ENCODE measurements at regions not wholly inside any gene's neighbourhood (a gene's known extent, or its start where the extent isn't known, plus 50 kb on each side); places are given as distances from the start of the nearest gene placed in this dataset.

- DNase-seq (ENCODE audit: low read depth in 1 of 2, low spot score in 2 of 2) (no peak), FAIRE-seq (no peak)
- Histone ChIP-seq H2BK5ac (ENCODE audit: low read depth, low read length) (no peak overlapping the region), H3K9ac (replicated peaks in 1 of 4; ENCODE audit: extremely low read depth in 1 of 4, low read depth in 3 of 4, low read length in 3 of 4) (no peak overlapping the region), H2BK120ac (replicated peaks; ENCODE audit: low read depth, low read length) (no peak overlapping the region), H4K8ac (ENCODE audit: extremely low read depth, insufficient read depth, low read length) (no peak overlapping the region), H3K4me3 (ENCODE audit: extremely low read depth in 1 of 4, insufficient read depth in 2 of 4, low read depth in 3 of 4, low read length in 4 of 4) (no peak overlapping the region), H3K23me2 (ENCODE audit: low read depth, low read length) (peaks cover 4% of the 10 kb centered on the region; the same call in 1 of the 2 replicates), H2AK5ac (ENCODE audit: low read depth, low read length) (no peak overlapping the region), H2BK20ac (ENCODE audit: low read length) (no peak overlapping the region), H3K27me3 (replicated peaks in 1 of 4; ENCODE audit: control insufficient read depth in 3 of 4, extremely low read depth in 1 of 4, insufficient read depth in 3 of 4, low read length in 3 of 4) (no peaks in the 10 kb centered on the region; a peak in 1 of 7 replicates), H3K23ac (ENCODE audit: insufficient read length) (no peak overlapping the region), H3K79me2 (ENCODE audit: control insufficient read depth in 1 of 2, insufficient read depth in 2 of 2, low read length in 2 of 2) (no peaks in the 10 kb centered on the region), H3K9me3 (ENCODE audit: insufficient read depth in 2 of 2, low read depth in 1 of 2, low read length in 1 of 2) (no peaks in the 10 kb centered on the region), H4K91ac (replicated peaks; ENCODE audit: insufficient read length, low read length) (no peak overlapping the region), H3K27ac (ENCODE audit: low read depth, low read length) (no peak overlapping the region), H3K4ac (replicated peaks; ENCODE audit: insufficient read length, low read depth, low read length) (no peak overlapping the region), H3K4me1 (replicated peaks in 1 of 4; ENCODE audit: control insufficient read depth in 3 of 4, insufficient read depth in 4 of 4, low read length in 3 of 4) (peaks cover 7 to 11% (median 8%) of the 10 kb centered on the region in 4 experiments), H2BK12ac (ENCODE audit: low read depth, low read length) (no peak overlapping the region), H3K18ac (ENCODE audit: extremely low read depth, low read length) (no peak overlapping the region), H2BK15ac (ENCODE audit: low read length) (no peak overlapping the region), H3K36me3 (ENCODE audit: control insufficient read depth in 2 of 4, insufficient read depth in 4 of 4, low read length in 3 of 4) (no peaks in the 10 kb centered on the region), H3K79me1 (ENCODE audit: low read depth, low read length) (no peaks in the 10 kb centered on the region), H3K4me2 (ENCODE audit: insufficient read depth in 1 of 2, low read depth in 2 of 2, low read length in 2 of 2) (no peak overlapping the region), H2AFZ (ENCODE audit: low read length) (no peak overlapping the region), H3K14ac (ENCODE audit: insufficient read length) (no peak overlapping the region), H3K56ac (replicated peaks; ENCODE audit: insufficient read length, low read depth, low read length) (no peak overlapping the region), H4K20me1 (replicated peaks in 1 of 2; ENCODE audit: control insufficient read depth in 1 of 2, insufficient read depth in 2 of 2, low read length in 2 of 2) (no peaks in the 10 kb centered on the region), H4K5ac (ENCODE audit: insufficient read length, low read depth, low read length) (no peak overlapping the region)
- WGBS, 2 experiments (ENCODE audit: extremely low coverage in 1 of 2, insufficient coverage in 1 of 2, insufficient read length in 1 of 2, insufficient replicate concordance in 2 of 2, low coverage in 1 of 2, low lambda C conversion rate in 2 of 2, missing lambda C conversion rate in 1 of 2), result 79% methylated on average over 1 of the region's 1 CpG; no CpG with 5 or more reads in 1 of the 2 experiments
- ChIA-PET CTCF (ENCODE audit: partially characterized antibody) (interaction anchor here (0.6 kb wide), 1 partner anchor 339 kb away, joined by 5 read pairs; no protein-coding TSS in a partner anchor), POLR2A (ENCODE audit: partially characterized antibody) (interaction anchor here (1.4 kb wide), 1 partner anchor 78 kb away, joined by 3 read pairs; no protein-coding TSS in a partner anchor)
- TF ChIP-seq RFX5 (IDR thresholded peaks at IDR 0.05; ENCODE audit: borderline replicate concordance, low read depth, low read length) (no peak), POLR2A (IDR thresholded peaks at IDR 0.05; ENCODE audit: control extremely low read depth in 1 of 2, low read depth in 2 of 2, low read length in 2 of 2) (no peak), POLR2AphosphoS5 (IDR thresholded peaks at IDR 0.05; ENCODE audit: low read depth, low read length) (no peak), EGR1 (IDR thresholded peaks at IDR 0.05; ENCODE audit: borderline replicate concordance, low read depth, low read length) (no peak), GTF2F1 (IDR thresholded peaks at IDR 0.05; ENCODE audit: borderline replicate concordance, low read depth, low read length) (no peak), TEAD4 (IDR thresholded peaks at IDR 0.05; ENCODE audit: low read depth, low read length) (no peak), USF2 (IDR thresholded peaks at IDR 0.05; ENCODE audit: low read length) (no peak), E2F6 (IDR thresholded peaks at IDR 0.05) (no peak), CHD1 (IDR thresholded peaks at IDR 0.05; ENCODE audit: low read depth, low read length) (no peak), SP4 (IDR thresholded peaks at IDR 0.05; ENCODE audit: low read length) (no peak), PHF8 (conservative IDR thresholded peaks at IDR 0.05; ENCODE audit: low read depth, low read length) (no peak), TAF1 (IDR thresholded peaks at IDR 0.05; ENCODE audit: low read depth, low read length) (no peak), KDM5A (IDR thresholded peaks at IDR 0.05; ENCODE audit: low read length) (no peak), CBX8 (IDR thresholded peaks at IDR 0.05; ENCODE audit: borderline replicate concordance, low read depth, low read length) (no peak)
Observed at GRCh38 chr22:26983311-26983710, 325.9 kb downstream of the MIAT start.

All from H1 (cell line).